Heart right ventricle (tissue), 16 donors: ENCODE measurements at regions not wholly inside any gene's neighbourhood (a gene's known extent, or its start where the extent isn't known, plus 50 kb on each side); places are given as distances from the start of the nearest gene placed in this dataset.

Experiments used
- ATAC-seq, 8 donors: fragments of 200-7000 bp; cut with Tn5 transposase; one replicate each; pipeline ENCODE4 v1.9.1; 2020; ENCODE audit warnings: mild to moderate bottlenecking in 8 of 8, moderate library complexity in 8 of 8, moderate number of reproducible peaks in 1 of 8
- DNase-seq, 2 donors: peaks; one replicate each; pipeline ENCODE4 v3.0.0-alpha.2; 2020
- H3K27ac ChIP-seq, 10 donors: fragments of 200-600 bp; sonication (generic) in 2 of 10; one replicate each; pipeline versions ENCODE4 v1.5.0 to v1.8.0; 2020 to 2022; ENCODE audit warnings: mild to moderate bottlenecking in 3 of 10
- H3K27me3 ChIP-seq, 7 donors: fragments of 200-600 bp; one replicate each; pipeline ENCODE4 v1.8.0; 2021 to 2022; ENCODE audit warnings: mild to moderate bottlenecking in 2 of 7
- H3K36me3 ChIP-seq, 9 donors: fragments of 200-600 bp; sonication (generic) in 1 of 9; one replicate each; pipeline versions ENCODE4 v1.5.0 to v1.8.0; 2020 to 2022; ENCODE audit warnings: mild to moderate bottlenecking in 2 of 9
- H3K4me1 ChIP-seq, 9 donors: fragments of 200-600 bp; sonication (generic) in 1 of 9; one replicate each; pipeline versions ENCODE4 v1.5.0 to v1.8.0; 2020 to 2022; ENCODE audit warnings: mild to moderate bottlenecking in 4 of 9
- H3K4me3 ChIP-seq, 10 donors: fragments of 200-600 bp; sonication (generic) in 2 of 10; one replicate each; pipeline versions ENCODE4 v1.5.0 to v1.8.0; 2020 to 2022; ENCODE audit warnings: mild to moderate bottlenecking in 7 of 10, moderate library complexity in 2 of 10
- H3K9me3 ChIP-seq, 11 donors: fragments of 200-600 bp in 10 of 11; sonication (generic) in 2 of 11; one replicate each; pipeline versions ENCODE4 v1.5.0 to v1.8.0; 2013 to 2022; ENCODE audit warnings: mild to moderate bottlenecking in 2 of 11, control low read depth in 1 of 11, moderate library complexity in 1 of 11
- CTCF ChIP-seq, 9 donors: fragments of 200-600 bp; sonication (generic) in 2 of 9; IDR thresholded peaks; one replicate each; pipeline versions ENCODE4 v1.5.0 to v1.8.0; 2021 to 2022; ENCODE audit warnings: antibody characterized with exemption in 9 of 9, mild to moderate bottlenecking in 5 of 9, moderate library complexity in 1 of 9
- WGBS, 2 donors: extraction: QIAGEN DNeasy Blood & Tissue Kit; methylation state at CpG; one replicate each; pipeline ENCODE4 v1.1.7; 2013; ENCODE audit warnings: inconsistent platforms in 1 of 2; 5-methylcytosine and 5-hydroxymethylcytosine counted together
- intact Hi-C, 10 donors: fragments of 100-400 bp; cut with DNase I; formaldehyde crosslinking; loops; one replicate each; pipeline versions ENCODE4 v1.11.1 to v1.14.2; 2022
- donor health status: Arrhythmogenic right ventricular cardiomyopathy.
- donor health status: ischemic (EF 13 %, LVEDD 7.1; RV severe dilation, severe dysfunction).
- donor health status: healthy with polysubstance abuse.
- donor health status: DM: no; HTN: yes; CAD: no.
- donor health status: DM: no; HTN: no; CAD: no.
- donor health status: ischemic (EF 25% LVEDD 6.9; RV normal size, moderate dysfunction).
- donor health status: ischemic (EF 25% LVEDD 5.7; RV mildly dilated, moderate dysfunction).
- donor health status: healthy.
- donor health status: DM: yes; HTN: yes; CAD: no.
- donor health status: Ischemic cardiomyopathy.
- donor health status: ischemic (EF 35%, LVEDD 5.7; RV mildly dilated, moderate dysfunction).
- donor health status: nonischemic (EF 11% LVEDD 7.7; RV severe dilation, severe dysfunction).
- donor health status: DM: yes; HTN: yes; CAD: no.
- donor health status: PGD.
- donor health status: ischemic (EF 29% LVEDD 5.4; RV normal size, mild dysfunction).
- donor health status: nonischemic (EF 23%, LVEDD 6.1; RV moderate dilation, normal function).

DNA sequence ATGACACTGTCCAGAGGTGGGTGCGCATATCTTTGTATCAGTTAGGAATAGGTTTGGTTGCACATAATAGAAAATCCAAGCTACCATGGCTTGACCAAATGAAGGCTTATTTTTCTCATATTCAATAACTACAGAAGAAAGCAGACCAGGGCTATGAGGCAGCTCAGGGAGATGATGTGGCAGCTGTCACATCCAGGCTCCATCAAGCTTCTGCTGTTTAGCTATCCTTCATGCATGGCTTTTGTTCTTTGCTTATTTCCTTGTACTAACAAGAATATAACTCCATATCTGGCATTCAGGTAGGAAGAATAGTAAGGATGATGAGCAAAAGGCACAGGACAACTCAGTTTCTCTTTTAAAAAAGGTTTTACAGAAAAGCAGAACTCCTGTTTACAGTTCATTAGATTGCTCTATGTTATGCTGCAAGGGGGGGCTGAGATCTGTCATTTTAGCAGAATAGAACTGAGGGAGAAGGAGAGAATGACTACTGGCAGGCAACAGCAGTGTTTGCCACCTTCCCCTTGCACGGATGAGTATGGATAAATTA lies 336.1 kb downstream of the MLLT3 start:
- 72 to 75% methylated on average over 2 of the region's 2 CpGs for WGBS, 2 donors
- no peak for ATAC-seq
- no peak for DNase-seq
- intact Hi-C loops = loop anchor here in 2 of 10 donors (10.0 kb wide), 2 partner anchors 251 to 351 kb away; no protein-coding TSS in a partner anchor
- no peak for TF ChIP-seq CTCF (IDR thresholded peaks at IDR 0.05)
- peaks cover 0 to 5% (median 0%) of the 10 kb centered on the region in 11 donors for H3K9me3 ChIP-seq
- H3K4me3 ChIP-seq = no peak overlapping the region
- no peaks in the 10 kb centered on the region for H3K36me3 ChIP-seq
- H3K27ac ChIP-seq = peak overlapping the region in 2 of 10 donors; percentile 67 to 81
- H3K4me1 ChIP-seq = peaks cover 0 to 13% (median 6%) of the 10 kb centered on the region in 9 donors
- no peaks in the 10 kb centered on the region for H3K27me3 ChIP-seq

DNA sequence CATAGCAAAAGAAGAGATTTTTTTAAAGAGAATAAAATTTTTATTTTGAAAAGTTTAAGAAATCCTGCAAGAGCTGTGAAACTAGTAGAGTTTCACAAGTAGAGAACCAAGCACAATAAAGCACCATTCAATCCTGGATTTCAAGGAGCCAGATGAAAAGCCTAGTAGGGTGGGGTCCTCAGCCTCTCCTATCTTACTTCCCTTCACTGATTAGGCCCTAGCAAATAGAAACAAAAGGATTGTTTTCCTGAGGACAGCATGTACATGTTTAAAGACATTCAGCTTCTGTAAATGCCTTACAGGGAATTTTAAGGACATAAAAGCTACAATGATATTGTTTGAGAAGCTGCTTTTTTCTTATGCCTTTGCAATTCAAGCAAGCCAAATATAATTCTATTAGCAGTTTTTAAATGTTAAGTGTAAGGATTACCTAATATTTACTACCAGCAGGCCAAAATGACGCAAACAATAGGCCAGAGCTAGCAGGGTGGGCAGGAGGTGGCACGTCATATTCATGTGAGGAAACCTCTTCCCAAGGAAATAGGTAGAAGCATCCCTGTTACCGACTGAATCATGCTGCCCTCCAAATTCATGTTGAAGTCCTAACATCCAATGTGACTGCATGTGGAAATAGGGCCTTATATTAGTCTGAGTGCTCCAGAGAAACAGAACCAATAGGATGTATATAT lies 337.6 kb downstream of the MLLT3 start:
- H3K27ac ChIP-seq = peak overlapping the region in 7 of 10 donors; percentile 41 to 81 (median 63)
- peaks cover 0 to 5% (median 0%) of the 10 kb centered on the region in 11 donors for H3K9me3 ChIP-seq
- peak in 7 of 8 donors; percentile 56 to 92 (median 74) for ATAC-seq

DNA sequence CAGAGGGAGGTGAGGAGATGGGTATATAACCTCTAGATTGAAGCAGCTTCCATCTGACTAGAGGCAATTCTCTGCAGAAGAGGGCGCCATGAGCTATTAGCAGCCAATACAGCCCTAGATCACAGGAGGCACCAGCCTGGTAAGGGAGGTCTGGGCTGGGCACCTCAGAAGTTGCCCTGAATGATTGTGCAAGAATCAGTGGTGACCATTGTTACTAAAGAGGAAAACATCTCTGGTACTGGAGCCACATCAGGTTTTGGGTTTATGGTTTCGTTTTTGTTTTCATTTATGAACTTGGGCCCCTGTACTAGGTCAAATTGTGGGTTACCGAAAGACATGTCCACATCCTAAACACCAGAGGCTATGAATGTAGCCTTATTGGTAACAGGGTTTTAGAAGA lies 342.0 kb downstream of the MLLT3 start:
- Histone ChIP-seq H3K27me3 (no peaks in the 10 kb centered on the region), H3K9me3 (peaks cover 0 to 6% (median 0%) of the 10 kb centered on the region in 11 donors), H3K4me3 (no peak overlapping the region), H3K27ac (no peak overlapping the region), H3K36me3 (no peaks in the 10 kb centered on the region), H3K4me1 (peaks cover 0 to 10% (median 4%) of the 10 kb centered on the region in 9 donors)
- intact Hi-C loops = loop anchor here in 2 of 10 donors (10.0 kb wide), 2 partner anchors 246 to 346 kb away; no protein-coding TSS in a partner anchor
- TF ChIP-seq CTCF (IDR thresholded peaks at IDR 0.05) = no peak
- ATAC-seq (no peak), DNase-seq (no peak)
- WGBS, 2 donors = 89 to 93% methylated on average over 3 of the region's 3 CpGs

More for the DNA sequence above, 337.6 kb downstream of the MLLT3 start:
- Histone ChIP-seq H3K27me3 (no peaks in the 10 kb centered on the region), H3K4me1 (peaks cover 0 to 13% (median 5%) of the 10 kb centered on the region in 9 donors), H3K36me3 (no peaks in the 10 kb centered on the region), H3K4me3 (no peak overlapping the region)
- DNase-seq = no peak
- intact Hi-C loops = loop anchor here in 2 of 10 donors (10.0 kb wide), 2 partner anchors 250 to 350 kb away; no protein-coding TSS in a partner anchor
- TF ChIP-seq CTCF (IDR thresholded peaks at IDR 0.05) = no peak
- 50 to 70% methylated on average over 3 of the region's 3 CpGs for WGBS, 2 donors

DNA sequence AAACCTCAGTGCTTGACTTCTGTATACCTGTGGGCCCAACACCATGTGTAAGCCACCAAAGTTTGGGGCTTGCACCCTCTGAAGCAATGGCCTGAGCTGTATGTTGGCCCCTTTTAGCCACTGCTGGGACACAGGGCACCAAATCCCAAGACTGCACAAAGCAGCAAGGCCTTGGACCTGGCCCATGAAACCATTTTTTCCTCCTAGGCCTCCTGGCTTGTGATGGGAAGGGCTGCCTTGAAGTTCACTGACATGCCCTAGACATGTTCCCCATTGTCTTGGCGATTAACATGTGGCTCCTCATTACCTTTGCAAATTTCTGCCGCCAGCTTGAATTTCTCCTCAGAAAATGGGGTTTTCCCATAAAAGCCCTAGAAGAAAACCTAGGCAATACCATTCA lies 345.5 kb downstream of the MLLT3 start:
- peaks cover 0 to 6% (median 0%) of the 10 kb centered on the region in 11 donors for H3K9me3 ChIP-seq
- no peak overlapping the region for H3K4me3 ChIP-seq
- no peaks in the 10 kb centered on the region for H3K36me3 ChIP-seq
- intact Hi-C loops = no loop called here
- no peaks in the 10 kb centered on the region for H3K4me1 ChIP-seq
- H3K27me3 ChIP-seq = no peaks in the 10 kb centered on the region
- no peak for ATAC-seq
- no peak for TF ChIP-seq CTCF (IDR thresholded peaks at IDR 0.05)
- no peak overlapping the region for H3K27ac ChIP-seq
- DNase-seq = no peak
- WGBS, 2 donors = 97 to 98% methylated on average over 2 of the region's 2 CpGs
